Aorta (tissue), 5 donors: ENCODE measurements at regions not wholly inside any gene's neighbourhood (a gene's known extent, or its start where the extent isn't known, plus 50 kb on each side); places are given as distances from the start of the nearest gene placed in this dataset.
"Not testable (repeated sequence)": the region's sequence is repeated elsewhere in the genome, so short reads cannot be mapped to it uniquely, and the experiment has no call there.

Source experiments
- ATAC-seq: fragments of 200-7000 bp; cut with Tn5 transposase; one replicate; pipeline ENCODE4 v1.9.1; 2022; ENCODE audit warnings: moderate library complexity; ENCODE audit not compliant: low FRiP score
- DNase-seq, 2 donors: peaks; one replicate each; pipeline ENCODE4 v3.0.0-alpha.2; 2020
- H3K27ac ChIP-seq, 2 donors: one replicate each; pipeline ENCODE4 v1.5.1; 2013; ENCODE audit warnings: low read length in 2 of 2, mild to moderate bottlenecking in 2 of 2, moderate library complexity in 2 of 2, control low read depth in 1 of 2, inconsistent platforms in 1 of 2, low read depth in 1 of 2
- H3K27me3 ChIP-seq, 2 donors: one replicate each; pipeline ENCODE4 v1.6.1; 2013; ENCODE audit warnings: control low read depth in 1 of 2, low read length in 1 of 2, mild to moderate bottlenecking in 1 of 2, moderate library complexity in 1 of 2; ENCODE audit not compliant: insufficient read depth in 2 of 2, control insufficient read depth in 1 of 2
- H3K36me3 ChIP-seq, 2 donors: one replicate each; pipeline ENCODE4 v1.6.1; 2013; ENCODE audit warnings: control low read depth in 1 of 2, low read length in 1 of 2, mild to moderate bottlenecking in 1 of 2; ENCODE audit not compliant: insufficient read depth in 2 of 2, control insufficient read depth in 1 of 2
- H3K4me1 ChIP-seq, 2 donors: one replicate each; pipeline ENCODE4 v1.6.1; 2013; ENCODE audit warnings: low read length in 2 of 2, control low read depth in 1 of 2, mild to moderate bottlenecking in 1 of 2, moderate library complexity in 1 of 2; ENCODE audit not compliant: insufficient read depth in 2 of 2, control insufficient read depth in 1 of 2
- H3K4me3 ChIP-seq, 2 donors: one replicate each; pipeline ENCODE4 v1.5.1; 2013; ENCODE audit warnings: low read length in 2 of 2, control low read depth in 1 of 2, mild to moderate bottlenecking in 1 of 2
- H3K9me3 ChIP-seq: one replicate; pipeline ENCODE4 v1.6.1; 2013; ENCODE audit warnings: mild to moderate bottlenecking, low read length; ENCODE audit not compliant: control insufficient read depth
- whole genome bisulfite sequencing, 2 donors: extraction: QIAGEN DNeasy Blood & Tissue Kit; methylation state at CpG; one replicate each; pipeline ENCODE4 v1.1.7; 2013; 5-methylcytosine and 5-hydroxymethylcytosine counted together
- intact Hi-C, 2 donors: fragments of 100-400 bp; cut with DNase I; formaldehyde crosslinking; loops; one replicate each; pipeline versions ENCODE4 v1.14.2 to v1.15.0; 2022
- donor health status: healthy with polysubstance abuse.
- donor health status: Bipolar disorder and iron deficiency.
- donor health status: DM: no; HTN: no; CAD: no.
- donor health status: DM: no; HTN: no; CAD: no.
- donor health status: DM: yes; HTN: yes; CAD: no.

- H3K27me3 ChIP-seq: no peaks in the 10 kb centered on the region
- intact Hi-C loops: no loop called here
- no peak for ATAC-seq
- H3K9me3 ChIP-seq: no peaks in the 10 kb centered on the region
- no peaks in the 10 kb centered on the region for H3K36me3 ChIP-seq
- no peak overlapping the region for H3K4me3 ChIP-seq
- no peak for DNase-seq
- H3K27ac ChIP-seq: no peak overlapping the region
- no peaks in the 10 kb centered on the region for H3K4me1 ChIP-seq
- 79 to 80% methylated on average over 1 of the region's 1 CpG for WGBS, 2 donors
Observed at GRCh38 chr4:72689923-72690322, 120.9 kb upstream of the ADAMTS3 start.

GRCh38 chr4:72686390-72686789, 117.4 kb upstream of the ADAMTS3 start:
- H3K27ac ChIP-seq, H3K9me3 ChIP-seq, intact Hi-C loops, H3K36me3 ChIP-seq, H3K4me1 ChIP-seq, ATAC-seq, DNase-seq, H3K27me3 ChIP-seq, H3K4me3 ChIP-seq: not testable (repeated sequence)
- WGBS, 2 donors: 74 to 84% methylated on average over 2 of the region's 2 CpGs

GRCh38 chr4:72679666-72680065, 110.6 kb upstream of the ADAMTS3 start:
- DNase-seq: no peak
- 81 to 92% methylated on average over 2 of the region's 2 CpGs for WGBS, 2 donors
- H3K4me3 ChIP-seq: no peak overlapping the region
- no peak for ATAC-seq
- no peaks in the 10 kb centered on the region for H3K27me3 ChIP-seq
- H3K9me3 ChIP-seq: peaks cover 1% of the 10 kb centered on the region
- H3K27ac ChIP-seq: no peak overlapping the region
- H3K36me3 ChIP-seq: no peaks in the 10 kb centered on the region
- intact Hi-C loops: no loop called here
- no peaks in the 10 kb centered on the region for H3K4me1 ChIP-seq

GRCh38 chr4:72677886-72678285, 108.9 kb upstream of the ADAMTS3 start:
- DNase-seq: no peak

GRCh38 chr4:72677265-72677664, 108.2 kb upstream of the ADAMTS3 start:
- H3K27ac ChIP-seq: no peak overlapping the region
- no peaks in the 10 kb centered on the region for H3K36me3 ChIP-seq
- H3K4me1 ChIP-seq: no peaks in the 10 kb centered on the region
- H3K9me3 ChIP-seq: peaks cover 1% of the 10 kb centered on the region
- H3K4me3 ChIP-seq: no peak overlapping the region
- ATAC-seq (no peak), DNase-seq (no peak)
- 78 to 81% methylated on average over 4 of the region's 4 CpGs for WGBS, 2 donors
- H3K27me3 ChIP-seq: no peaks in the 10 kb centered on the region
- intact Hi-C loops: no loop called here

More at GRCh38 chr4:72677886-72678285, 108.9 kb upstream of the ADAMTS3 start:
- peaks cover 1% of the 10 kb centered on the region for H3K9me3 ChIP-seq
- intact Hi-C loops: no loop called here
- H3K4me3 ChIP-seq: no peak overlapping the region
- H3K4me1 ChIP-seq: no peaks in the 10 kb centered on the region
- no peak overlapping the region for H3K27ac ChIP-seq
- no peaks in the 10 kb centered on the region for H3K36me3 ChIP-seq
- no peak for ATAC-seq
- no peaks in the 10 kb centered on the region for H3K27me3 ChIP-seq

GRCh38 chr4:72671980-72672379, 103.0 kb upstream of the ADAMTS3 start:
- intact Hi-C loops: no loop called here
- Histone ChIP-seq H3K27ac (no peak overlapping the region), H3K27me3 (peaks cover 0 to 1% of the 10 kb centered on the region in 2 donors), H3K9me3 (no peaks in the 10 kb centered on the region), H3K36me3 (no peaks in the 10 kb centered on the region), H3K4me1 (no peaks in the 10 kb centered on the region), H3K4me3 (no peak overlapping the region)
- 94 to 96% methylated on average over 3 of the region's 3 CpGs for WGBS, 2 donors
- ATAC-seq (no peak), DNase-seq (no peak)

GRCh38 chr4:72670521-72670920, 101.5 kb upstream of the ADAMTS3 start:
- Histone ChIP-seq H3K27me3 (peaks cover 0 to 1% of the 10 kb centered on the region in 2 donors), H3K4me1 (no peaks in the 10 kb centered on the region), H3K9me3 (no peaks in the 10 kb centered on the region), H3K4me3 (no peak overlapping the region), H3K27ac (no peak overlapping the region), H3K36me3 (no peaks in the 10 kb centered on the region)
- 86 to 92% methylated on average over 4 of the region's 4 CpGs for WGBS, 2 donors
- intact Hi-C loops: no loop called here
- ATAC-seq: no peak
- DNase-seq: no peak

GRCh38 chr4:72666910-72667309, 97.9 kb upstream of the ADAMTS3 start:
- no peaks in the 10 kb centered on the region for H3K4me1 ChIP-seq
- no peak for DNase-seq
- no peak overlapping the region for H3K4me3 ChIP-seq
- no peak overlapping the region for H3K27ac ChIP-seq
- intact Hi-C loops: no loop called here
- no peak for ATAC-seq
- peaks cover 0 to 1% of the 10 kb centered on the region in 2 donors for H3K27me3 ChIP-seq
- WGBS, 2 donors: 78 to 81% methylated on average over 9 of the region's 9 CpGs
- H3K36me3 ChIP-seq: no peaks in the 10 kb centered on the region
- H3K9me3 ChIP-seq: no peaks in the 10 kb centered on the region

GRCh38 chr4:72665171-72665968, 96.3 kb upstream of the ADAMTS3 start:
- Histone ChIP-seq H3K27ac (no peak overlapping the region), H3K36me3 (no peaks in the 10 kb centered on the region), H3K4me1 (no peaks in the 10 kb centered on the region), H3K27me3 (no peaks in the 10 kb centered on the region), H3K9me3 (no peaks in the 10 kb centered on the region), H3K4me3 (no peak overlapping the region)
- 57 to 60% methylated on average over 3 of the region's 3 CpGs for WGBS, 2 donors
- intact Hi-C loops: no loop called here
- ATAC-seq (no peak), DNase-seq (no peak)
